ENCODE measurements at regions not wholly inside any gene's neighbourhood (a gene's known extent, or its start where the extent isn't known, plus 50 kb on each side); places are given as distances from the start of the nearest gene placed in this dataset.
A peak's percentile ranks its signal among the peaks of the same experiment; 100 is the strongest.
"Not testable (repeated sequence)": the region's sequence is repeated elsewhere in the genome, so short reads cannot be mapped to it uniquely, and the experiment has no call there.

GRCh38 chr20:22823119-22823518 lies 212.0 kb upstream of the SSTR4 start:
- DNase-seq = no peak

- no peak for DNase-seq
Measured at GRCh38 chr20:22824077-22824476, 211.0 kb upstream of the SSTR4 start.

GRCh38 chr20:22825076-22825475 lies 210.0 kb upstream of the SSTR4 start:
- no peak for DNase-seq

GRCh38 chr20:22825546-22825945 lies 209.6 kb upstream of the SSTR4 start:
- no peak for DNase-seq

GRCh38 chr20:22826306-22827230 lies 208.5 kb upstream of the SSTR4 start:
- no peak for DNase-seq

GRCh38 chr20:22827916-22828315 lies 207.2 kb upstream of the SSTR4 start:
- DNase-seq = no peak

GRCh38 chr20:22829356-22829755 lies 205.8 kb upstream of the SSTR4 start:
- DNase-seq = no peak

- DNase-seq = no peak
Measured at GRCh38 chr20:22830138-22830537, 205.0 kb upstream of the SSTR4 start.

- DNase-seq = not testable (repeated sequence)
Measured at GRCh38 chr20:22830715-22831114, 204.4 kb upstream of the SSTR4 start.

- DNase-seq = no peak
Measured at GRCh38 chr20:22833851-22834250, 201.3 kb upstream of the SSTR4 start.

- no peak for DNase-seq
Measured at GRCh38 chr20:22834651-22835256, 200.4 kb upstream of the SSTR4 start.

- DNase-seq = no peak
Measured at GRCh38 chr20:22836211-22836610, 198.9 kb upstream of the SSTR4 start.

- no peak for DNase-seq
Measured at GRCh38 chr20:22836877-22837276, 198.2 kb upstream of the SSTR4 start.

- no peak for DNase-seq
Measured at GRCh38 chr20:22838001-22838400, 197.1 kb upstream of the SSTR4 start.

- DNase-seq = no peak
Measured at GRCh38 chr20:22841846-22842245, 193.3 kb upstream of the SSTR4 start.

- no peak for DNase-seq
Measured at GRCh38 chr20:22842793-22843192, 192.3 kb upstream of the SSTR4 start.

- DNase-seq = no peak
Measured at GRCh38 chr20:22844959-22845358, 190.2 kb upstream of the SSTR4 start.

GRCh38 chr20:22846863-22847262 lies 188.2 kb upstream of the SSTR4 start:
- DNase-seq = no peak

- DNase-seq = no peak
Measured at GRCh38 chr20:22848364-22848763, 186.7 kb upstream of the SSTR4 start.

- peak; percentile 26 for DNase-seq
Measured at GRCh38 chr20:22851679-22852346, 183.3 kb upstream of the SSTR4 start.

GRCh38 chr20:22861231-22861980 lies 173.7 kb upstream of the SSTR4 start:
- DNase-seq = no peak

- no peak for DNase-seq
Measured at GRCh38 chr20:22861990-22862389, 173.1 kb upstream of the SSTR4 start.

- DNase-seq = no peak
Measured at GRCh38 chr20:22862671-22863230, 172.4 kb upstream of the SSTR4 start.

Data from RPMI8226 (cell line).